HepG2 (cell line): ENCODE measurements at regions not wholly inside any gene's neighbourhood (a gene's known extent, or its start where the extent isn't known, plus 50 kb on each side); places are given as distances from the start of the nearest gene placed in this dataset.
A peak's percentile ranks its signal among the peaks of the same experiment; 100 is the strongest.

Experiments used
- CENPX ChIP-seq: sonication (generic); formaldehyde crosslinking; IDR thresholded peaks from 2 replicates; pipeline ENCODE4 v1.9.0; 2021; ENCODE audit warnings: mild to moderate bottlenecking, missing genetic modification reagents, moderate library complexity
- GATAD1 ChIP-seq: IDR thresholded peaks from 2 replicates; pipeline ENCODE4 v1.6.1; 2016; ENCODE audit warnings: missing genetic modification reagents, missing compliant biosample characterization
- HDAC2 ChIP-seq: sonication (generic); formaldehyde crosslinking; IDR thresholded peaks from 2 replicates; pipeline ENCODE4 v1.4.0; 2020; ENCODE audit warnings: missing genetic modification reagents
- KDM3A ChIP-seq: IDR thresholded peaks from 2 replicates; pipeline ENCODE4 v1.6.1; 2018; ENCODE audit warnings: low read depth, missing compliant biosample characterization
- MBNL3 ChIP-seq: fragments of 250-450 bp; sonication (Bioruptor Pico); conservative IDR thresholded peaks from 2 replicates; pipeline ENCODE4 v1.8.0; 2022; ENCODE audit warnings: mild to moderate bottlenecking, inconsistent platforms
- MTF2 ChIP-seq: sonication (generic); formaldehyde crosslinking; IDR thresholded peaks from 2 replicates; pipeline ENCODE4 v1.5.0; 2020; ENCODE audit warnings: missing genetic modification reagents, borderline replicate concordance
- PCBP1 ChIP-seq: fragments of 200-400 bp; formaldehyde crosslinking; IDR thresholded peaks from 2 replicates; pipeline ENCODE4 v1.6.1; 2017; ENCODE audit warnings: mild to moderate bottlenecking, low read depth, low read length, borderline replicate concordance
- PLRG1 ChIP-seq: fragments of 450-650 bp; conservative IDR thresholded peaks from 2 replicates; pipeline ENCODE4 v1.6.1; 2016
- PTBP1 ChIP-seq: fragments of 200-400 bp; formaldehyde crosslinking; IDR thresholded peaks from 2 replicates; pipeline ENCODE4 v1.6.1; 2018; ENCODE audit warnings: low read length, low read depth; ENCODE audit not compliant: poor library complexity, severe bottlenecking
- RBAK ChIP-seq: sonication (generic); formaldehyde crosslinking; IDR thresholded peaks from 2 replicates; pipeline ENCODE4 v1.5.1; 2020; ENCODE audit warnings: mild to moderate bottlenecking, missing genetic modification reagents
- RBFOX2 ChIP-seq: fragments of 200-400 bp; formaldehyde crosslinking; IDR thresholded peaks from 2 replicates; pipeline ENCODE4 v1.6.1; 2017; ENCODE audit warnings: low read depth, mild to moderate bottlenecking, low read length
- RFXANK ChIP-seq: IDR thresholded peaks from 2 replicates; pipeline ENCODE4 v1.6.1; 2016
- RORA ChIP-seq: sonication (generic); formaldehyde crosslinking; IDR thresholded peaks from 2 replicates; pipeline ENCODE4 v1.5.0; 2020; ENCODE audit warnings: mild to moderate bottlenecking, missing genetic modification reagents, moderate library complexity
- RXRB ChIP-seq: IDR thresholded peaks from 2 replicates; pipeline ENCODE4 v1.6.1; 2016; ENCODE audit warnings: borderline replicate concordance, missing genetic modification reagents, missing compliant biosample characterization
- TAF1 ChIP-seq: sonication (generic); formaldehyde crosslinking; IDR thresholded peaks from 2 replicates; pipeline ENCODE4 v1.4.0; 2020; ENCODE audit warnings: missing genetic modification reagents
- ZNF230 ChIP-seq: sonication (generic); formaldehyde crosslinking; IDR thresholded peaks from 2 replicates; pipeline ENCODE4 v1.4.0; 2020; ENCODE audit warnings: mild to moderate bottlenecking, missing genetic modification reagents
- ZNF329 ChIP-seq: sonication (generic); formaldehyde crosslinking; IDR thresholded peaks from 2 replicates; pipeline ENCODE4 v1.9.0; 2021; ENCODE audit warnings: low read depth, mild to moderate bottlenecking, missing genetic modification reagents
- ZNF567 ChIP-seq: sonication (generic); formaldehyde crosslinking; IDR thresholded peaks from 2 replicates; pipeline ENCODE4 v1.8.1; 2023; ENCODE audit warnings: mild to moderate bottlenecking, missing genetic modification reagents, borderline replicate concordance
- ZNF713 ChIP-seq: sonication (generic); formaldehyde crosslinking; IDR thresholded peaks from 2 replicates; pipeline ENCODE4 v1.4.0; 2020; ENCODE audit warnings: mild to moderate bottlenecking, missing genetic modification reagents
- ZNF776 ChIP-seq: sonication (generic); formaldehyde crosslinking; IDR thresholded peaks from 2 replicates; pipeline ENCODE4 v1.4.0; 2020; ENCODE audit warnings: mild to moderate bottlenecking, missing genetic modification reagents
- TF ChIP-seq, protein P1 (sequence below): sonication (generic); formaldehyde crosslinking; IDR thresholded peaks from 2 replicates; pipeline ENCODE4 v1.4.0; 2020; ENCODE audit warnings: missing genetic modification reagents, borderline replicate concordance
- TF ChIP-seq, protein P2 (sequence below): sonication (generic); formaldehyde crosslinking; IDR thresholded peaks from 2 replicates; pipeline ENCODE4 v1.4.0; 2020; ENCODE audit warnings: mild to moderate bottlenecking, missing genetic modification reagents
- TF ChIP-seq, protein P3 (sequence below): sonication (generic); formaldehyde crosslinking; IDR thresholded peaks from 2 replicates; pipeline ENCODE4 v1.8.0; 2022; ENCODE audit warnings: missing genetic modification reagents, low read depth, mild to moderate bottlenecking, borderline replicate concordance
- TF ChIP-seq, protein P4 (sequence below): IDR thresholded peaks from 2 replicates; pipeline ENCODE4 v1.6.1; 2016; ENCODE audit warnings: low read depth, control low read depth
- TF ChIP-seq, protein P5 (sequence below): sonication (generic); formaldehyde crosslinking; conservative IDR thresholded peaks from 2 replicates; pipeline ENCODE4 v1.4.0; 2020; ENCODE audit warnings: missing genetic modification reagents

DNA sequence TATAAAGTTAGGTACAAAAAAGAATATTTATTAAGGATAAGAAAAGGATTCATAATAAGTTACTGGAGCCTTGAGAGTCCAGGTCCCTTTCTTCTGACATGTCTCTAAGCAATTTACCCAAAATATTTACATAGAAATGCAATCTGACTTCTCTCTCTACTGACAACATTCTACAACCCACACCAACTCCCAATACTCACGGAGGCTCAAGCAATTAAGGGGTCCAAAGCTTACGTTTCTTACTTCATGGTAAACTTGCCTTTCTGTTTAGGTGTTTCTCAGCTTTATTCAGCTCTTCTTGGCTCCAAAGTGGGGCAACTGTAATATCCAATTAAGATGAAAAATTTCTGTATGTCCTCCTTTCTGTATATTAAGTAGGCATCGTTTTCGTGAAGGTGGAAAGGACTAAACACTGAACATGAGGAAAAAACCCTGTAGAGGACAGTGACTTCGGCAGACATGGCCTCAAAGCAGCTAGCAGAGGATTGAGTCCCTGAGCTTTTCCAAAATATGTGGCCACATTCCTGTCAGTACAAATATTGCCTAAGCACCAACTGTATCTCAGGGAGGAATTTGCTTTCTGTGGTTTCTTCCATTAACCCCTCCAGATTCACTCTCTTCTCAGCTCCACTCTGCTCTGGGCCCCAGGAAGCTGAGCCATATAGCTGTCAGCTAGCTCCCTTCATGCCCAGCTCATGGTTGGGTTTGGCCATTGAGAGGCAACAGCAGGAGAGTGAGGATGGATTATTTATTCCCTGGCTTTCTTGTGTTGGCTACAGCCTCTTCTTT, 67.9 kb upstream of the GLS start (continued):
- TF ChIP-seq RBFOX2: peak; percentile 45; the same call in 1 of the 2 replicates
- peak; percentile 23; the same call in 1 of the 2 replicates for TF ChIP-seq RXRB (CRISPR knock-in tag)
- TF ChIP-seq, protein P1, sequence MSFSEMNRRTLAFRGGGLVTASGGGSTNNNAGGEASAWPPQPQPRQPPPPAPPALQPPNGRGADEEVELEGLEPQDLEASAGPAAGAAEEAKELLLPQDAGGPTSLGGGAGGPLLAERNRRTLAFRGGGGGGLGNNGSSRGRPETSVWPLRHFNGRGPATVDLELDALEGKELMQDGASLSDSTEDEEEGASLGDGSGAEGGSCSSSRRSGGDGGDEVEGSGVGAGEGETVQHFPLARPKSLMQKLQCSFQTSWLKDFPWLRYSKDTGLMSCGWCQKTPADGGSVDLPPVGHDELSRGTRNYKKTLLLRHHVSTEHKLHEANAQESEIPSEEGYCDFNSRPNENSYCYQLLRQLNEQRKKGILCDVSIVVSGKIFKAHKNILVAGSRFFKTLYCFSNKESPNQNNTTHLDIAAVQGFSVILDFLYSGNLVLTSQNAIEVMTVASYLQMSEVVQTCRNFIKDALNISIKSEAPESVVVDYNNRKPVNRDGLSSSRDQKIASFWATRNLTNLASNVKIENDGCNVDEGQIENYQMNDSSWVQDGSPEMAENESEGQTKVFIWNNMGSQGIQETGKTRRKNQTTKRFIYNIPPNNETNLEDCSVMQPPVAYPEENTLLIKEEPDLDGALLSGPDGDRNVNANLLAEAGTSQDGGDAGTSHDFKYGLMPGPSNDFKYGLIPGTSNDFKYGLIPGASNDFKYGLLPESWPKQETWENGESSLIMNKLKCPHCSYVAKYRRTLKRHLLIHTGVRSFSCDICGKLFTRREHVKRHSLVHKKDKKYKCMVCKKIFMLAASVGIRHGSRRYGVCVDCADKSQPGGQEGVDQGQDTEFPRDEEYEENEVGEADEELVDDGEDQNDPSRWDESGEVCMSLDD (CRISPR knock-in tag): 0 out of 2 replicates have a peak, but pooled peaks have one; percentile 54
- TF ChIP-seq TAF1 (CRISPR knock-in tag): peak; percentile 57; the same call in 1 of the 2 replicates
- no peak for TF ChIP-seq ZNF329 (CRISPR knock-in tag)
- TF ChIP-seq, protein P2, sequence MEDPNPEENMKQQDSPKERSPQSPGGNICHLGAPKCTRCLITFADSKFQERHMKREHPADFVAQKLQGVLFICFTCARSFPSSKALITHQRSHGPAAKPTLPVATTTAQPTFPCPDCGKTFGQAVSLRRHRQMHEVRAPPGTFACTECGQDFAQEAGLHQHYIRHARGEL: no peak
- TF ChIP-seq ZNF567 (CRISPR knock-in tag): no peak
- TF ChIP-seq CENPX (CRISPR knock-in tag): no peak
- TF ChIP-seq PLRG1: no peak
- no peak for TF ChIP-seq PTBP1
- no peak for TF ChIP-seq ZNF230 (CRISPR knock-in tag)
- no peak for TF ChIP-seq RBAK
- TF ChIP-seq, protein P3, sequence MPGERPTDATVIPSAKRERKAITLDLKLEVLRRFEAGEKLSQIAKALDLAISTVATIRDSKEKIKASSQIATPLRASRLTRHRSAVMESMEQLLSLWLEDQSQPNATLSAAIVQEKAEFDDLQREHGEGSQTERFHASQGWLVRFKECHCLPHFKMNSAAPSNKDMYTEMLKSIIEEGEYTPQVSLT (CRISPR knock-in tag): no peak
- peak; percentile 76 for TF ChIP-seq HDAC2 (CRISPR knock-in tag)
- TF ChIP-seq KDM3A (CRISPR knock-in tag): 0 out of 2 replicates have a peak, but pooled peaks have one; percentile 61
- no peak for TF ChIP-seq PCBP1
- TF ChIP-seq, protein P4, sequence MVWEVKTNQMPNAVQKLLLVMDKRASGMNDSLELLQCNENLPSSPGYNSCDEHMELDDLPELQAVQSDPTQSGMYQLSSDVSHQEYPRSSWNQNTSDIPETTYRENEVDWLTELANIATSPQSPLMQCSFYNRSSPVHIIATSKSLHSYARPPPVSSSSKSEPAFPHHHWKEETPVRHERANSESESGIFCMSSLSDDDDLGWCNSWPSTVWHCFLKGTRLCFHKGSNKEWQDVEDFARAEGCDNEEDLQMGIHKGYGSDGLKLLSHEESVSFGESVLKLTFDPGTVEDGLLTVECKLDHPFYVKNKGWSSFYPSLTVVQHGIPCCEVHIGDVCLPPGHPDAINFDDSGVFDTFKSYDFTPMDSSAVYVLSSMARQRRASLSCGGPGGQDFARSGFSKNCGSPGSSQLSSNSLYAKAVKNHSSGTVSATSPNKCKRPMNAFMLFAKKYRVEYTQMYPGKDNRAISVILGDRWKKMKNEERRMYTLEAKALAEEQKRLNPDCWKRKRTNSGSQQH: no peak
- TF ChIP-seq RORA (CRISPR knock-in tag): no peak
- TF ChIP-seq ZNF713 (CRISPR knock-in tag): no peak
- TF ChIP-seq, protein P5, sequence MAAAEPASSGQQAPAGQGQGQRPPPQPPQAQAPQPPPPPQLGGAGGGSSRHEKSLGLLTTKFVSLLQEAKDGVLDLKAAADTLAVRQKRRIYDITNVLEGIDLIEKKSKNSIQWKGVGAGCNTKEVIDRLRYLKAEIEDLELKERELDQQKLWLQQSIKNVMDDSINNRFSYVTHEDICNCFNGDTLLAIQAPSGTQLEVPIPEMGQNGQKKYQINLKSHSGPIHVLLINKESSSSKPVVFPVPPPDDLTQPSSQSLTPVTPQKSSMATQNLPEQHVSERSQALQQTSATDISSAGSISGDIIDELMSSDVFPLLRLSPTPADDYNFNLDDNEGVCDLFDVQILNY (CRISPR knock-in tag): no peak
- peak; percentile 23; the same call in 1 of the 2 replicates for TF ChIP-seq GATAD1 (CRISPR knock-in tag)
- no peak for TF ChIP-seq ZNF776 (CRISPR knock-in tag)
- no peak for TF ChIP-seq MTF2 (CRISPR knock-in tag)
- no peak for TF ChIP-seq RFXANK (CRISPR knock-in tag)
- no peak for TF ChIP-seq MBNL3 (CRISPR knock-in tag)
